ENCODE measurements at regions not wholly inside any gene's neighbourhood (a gene's known extent, or its start where the extent isn't known, plus 50 kb on each side); places are given as distances from the start of the nearest gene placed in this dataset.

DNA sequence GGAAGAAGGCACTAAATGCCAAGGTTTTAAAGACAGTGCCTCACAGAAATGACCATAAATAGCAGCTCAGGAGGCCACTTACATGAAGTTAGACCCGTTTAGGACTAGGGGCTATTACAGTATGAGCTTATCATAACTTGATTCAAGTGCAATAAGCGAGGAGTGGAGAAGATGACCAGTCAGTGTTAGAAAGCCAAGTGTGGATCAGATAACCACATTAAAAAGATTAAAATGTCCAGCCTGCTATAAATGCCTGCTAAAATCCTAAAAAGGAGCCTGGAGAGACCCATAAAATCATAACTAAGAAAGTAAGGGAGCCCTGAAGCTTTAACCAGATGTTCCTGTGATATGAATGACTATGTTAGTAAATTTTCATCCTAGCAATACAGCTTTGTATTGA is 117.5 kb upstream of the ZNF521 start:
- TF ChIP-seq, protein P1, sequence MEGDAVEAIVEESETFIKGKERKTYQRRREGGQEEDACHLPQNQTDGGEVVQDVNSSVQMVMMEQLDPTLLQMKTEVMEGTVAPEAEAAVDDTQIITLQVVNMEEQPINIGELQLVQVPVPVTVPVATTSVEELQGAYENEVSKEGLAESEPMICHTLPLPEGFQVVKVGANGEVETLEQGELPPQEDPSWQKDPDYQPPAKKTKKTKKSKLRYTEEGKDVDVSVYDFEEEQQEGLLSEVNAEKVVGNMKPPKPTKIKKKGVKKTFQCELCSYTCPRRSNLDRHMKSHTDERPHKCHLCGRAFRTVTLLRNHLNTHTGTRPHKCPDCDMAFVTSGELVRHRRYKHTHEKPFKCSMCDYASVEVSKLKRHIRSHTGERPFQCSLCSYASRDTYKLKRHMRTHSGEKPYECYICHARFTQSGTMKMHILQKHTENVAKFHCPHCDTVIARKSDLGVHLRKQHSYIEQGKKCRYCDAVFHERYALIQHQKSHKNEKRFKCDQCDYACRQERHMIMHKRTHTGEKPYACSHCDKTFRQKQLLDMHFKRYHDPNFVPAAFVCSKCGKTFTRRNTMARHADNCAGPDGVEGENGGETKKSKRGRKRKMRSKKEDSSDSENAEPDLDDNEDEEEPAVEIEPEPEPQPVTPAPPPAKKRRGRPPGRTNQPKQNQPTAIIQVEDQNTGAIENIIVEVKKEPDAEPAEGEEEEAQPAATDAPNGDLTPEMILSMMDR (IDR thresholded peaks at IDR 0.05; ENCODE audit: unreplicated experiment) = no peak
- H3K4me1 Mint-ChIP-seq (ENCODE audit: unreplicated experiment) = peaks cover 7% of the 10 kb centered on the region
- DNase-seq (ENCODE audit: low spot score) = no peak
- no peak overlapping the region for H3K4me3 Mint-ChIP-seq (ENCODE audit: unreplicated experiment)
- no peaks in the 10 kb centered on the region for H3K27me3 Mint-ChIP-seq (ENCODE audit: unreplicated experiment)
- no peaks in the 10 kb centered on the region for H3K36me3 Mint-ChIP-seq (ENCODE audit: low read depth, unreplicated experiment)
- H3K9me3 Mint-ChIP-seq (ENCODE audit: unreplicated experiment) = no peaks in the 10 kb centered on the region
- no peak overlapping the region for H3K27ac Mint-ChIP-seq (ENCODE audit: unreplicated experiment)

DNA sequence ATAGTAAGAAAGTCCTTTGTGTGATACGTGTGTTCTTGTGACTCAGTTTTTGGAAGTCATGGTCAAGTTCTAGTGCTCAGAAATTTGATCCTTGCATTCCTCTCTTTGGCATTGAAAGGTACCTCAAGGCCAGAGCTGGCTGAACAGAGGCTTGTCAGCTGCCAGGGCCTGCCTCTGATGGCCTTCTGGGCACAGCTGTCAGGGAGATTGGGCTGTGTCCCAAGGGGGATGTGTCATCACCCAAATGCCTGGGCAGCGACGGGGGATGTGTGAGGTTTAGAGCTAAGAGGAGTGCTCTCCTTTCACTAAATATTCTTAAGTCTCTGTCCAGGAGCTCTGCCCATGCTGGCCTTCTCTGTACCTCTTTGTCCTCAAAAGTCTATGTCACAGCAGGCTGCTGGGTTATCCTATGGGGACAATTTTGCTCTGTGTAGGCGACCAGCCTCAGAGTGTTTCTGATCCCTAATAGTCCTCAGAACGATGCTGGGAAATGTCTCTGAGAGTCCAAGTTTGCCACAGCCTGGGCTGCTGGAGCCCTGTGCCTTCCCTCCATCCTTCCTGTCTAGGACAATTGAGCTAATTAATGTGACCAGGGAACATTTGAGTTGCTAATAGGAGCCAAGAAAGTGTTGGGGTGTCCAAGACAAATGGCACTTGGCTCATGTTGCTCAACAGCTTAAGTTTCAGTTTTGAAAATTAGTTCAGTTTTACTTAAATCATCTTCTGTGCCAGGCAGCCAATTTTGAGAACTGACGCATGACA is 115.4 kb upstream of the ZNF521 start:
- H3K27me3 Mint-ChIP-seq (ENCODE audit: unreplicated experiment) = no peaks in the 10 kb centered on the region
- H3K4me3 Mint-ChIP-seq (ENCODE audit: unreplicated experiment) = no peak overlapping the region
- no peak overlapping the region for H3K27ac Mint-ChIP-seq (ENCODE audit: unreplicated experiment)
- H3K36me3 Mint-ChIP-seq (ENCODE audit: low read depth, unreplicated experiment) = no peaks in the 10 kb centered on the region
- TF ChIP-seq, protein P1 (IDR thresholded peaks at IDR 0.05; ENCODE audit: unreplicated experiment) = no peak
- no peak for DNase-seq (ENCODE audit: low spot score)
- no peaks in the 10 kb centered on the region for H3K9me3 Mint-ChIP-seq (ENCODE audit: unreplicated experiment)
- H3K4me1 Mint-ChIP-seq (ENCODE audit: unreplicated experiment) = peaks cover 7% of the 10 kb centered on the region

GRCh38 chr18:25465152-25465732 is 113.3 kb upstream of the ZNF521 start:
- Mint-ChIP-seq H3K4me1 (ENCODE audit: unreplicated experiment) (peaks cover 7% of the 10 kb centered on the region), H3K9me3 (ENCODE audit: unreplicated experiment) (no peaks in the 10 kb centered on the region), H3K4me3 (ENCODE audit: unreplicated experiment) (no peak overlapping the region), H3K27ac (ENCODE audit: unreplicated experiment) (no peak overlapping the region), H3K36me3 (ENCODE audit: low read depth, unreplicated experiment) (no peaks in the 10 kb centered on the region), H3K27me3 (ENCODE audit: unreplicated experiment) (peaks cover 2% of the 10 kb centered on the region)
- TF ChIP-seq, protein P1 (IDR thresholded peaks at IDR 0.05; ENCODE audit: unreplicated experiment) = no peak
- DNase-seq (ENCODE audit: low spot score) = no peak

DNA sequence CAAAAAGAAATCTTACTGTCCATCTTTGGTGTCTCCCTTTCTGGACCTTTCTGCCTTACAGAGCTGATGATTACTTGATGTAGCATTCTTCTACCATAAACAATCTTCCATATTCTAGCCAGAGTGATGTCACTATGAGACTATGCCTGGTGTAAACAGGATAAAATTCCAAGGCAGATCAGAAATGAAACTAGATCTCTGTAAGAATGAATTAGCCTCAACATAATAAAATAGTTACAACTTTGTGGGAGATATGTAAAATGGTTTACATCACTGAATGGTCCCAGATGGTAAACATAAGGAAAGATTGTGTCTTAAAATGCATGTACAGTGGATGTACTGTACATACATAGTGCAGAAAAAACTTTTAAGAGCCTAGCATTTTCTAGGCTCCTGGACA is 112.3 kb upstream of the ZNF521 start:
- no peak overlapping the region for H3K27ac Mint-ChIP-seq (ENCODE audit: unreplicated experiment)
- H3K4me1 Mint-ChIP-seq (ENCODE audit: unreplicated experiment) = peaks cover 7% of the 10 kb centered on the region
- DNase-seq (ENCODE audit: low spot score) = no peak
- H3K4me3 Mint-ChIP-seq (ENCODE audit: unreplicated experiment) = no peak overlapping the region
- no peaks in the 10 kb centered on the region for H3K36me3 Mint-ChIP-seq (ENCODE audit: low read depth, unreplicated experiment)
- TF ChIP-seq, protein P1 (IDR thresholded peaks at IDR 0.05; ENCODE audit: unreplicated experiment) = no peak
- H3K27me3 Mint-ChIP-seq (ENCODE audit: unreplicated experiment) = peaks cover 2% of the 10 kb centered on the region
- H3K9me3 Mint-ChIP-seq (ENCODE audit: unreplicated experiment) = no peaks in the 10 kb centered on the region

DNA sequence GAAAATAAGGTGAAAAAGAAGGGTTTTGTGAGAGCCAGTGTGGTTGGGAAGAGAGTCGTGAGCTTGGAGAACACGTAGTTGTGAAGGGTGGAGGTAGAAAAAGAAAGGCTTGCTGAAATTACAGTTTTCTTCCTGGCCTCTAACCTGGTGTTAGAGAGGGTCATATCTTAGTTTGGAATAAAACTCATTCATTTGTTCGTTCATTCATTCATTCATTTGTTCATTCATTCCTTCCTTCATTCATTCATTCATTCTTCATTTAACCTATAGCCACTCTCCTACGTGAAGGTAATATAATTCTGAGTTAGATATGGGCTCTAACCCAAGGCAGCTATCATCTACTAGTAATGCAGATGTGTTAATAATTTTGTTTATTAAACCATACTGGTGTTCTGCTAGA is 111.8 kb upstream of the ZNF521 start:
- TF ChIP-seq, protein P1 (IDR thresholded peaks at IDR 0.05; ENCODE audit: unreplicated experiment) = no peak
- Mint-ChIP-seq H3K36me3 (ENCODE audit: low read depth, unreplicated experiment) (no peaks in the 10 kb centered on the region), H3K4me3 (ENCODE audit: unreplicated experiment) (no peak overlapping the region), H3K9me3 (ENCODE audit: unreplicated experiment) (no peaks in the 10 kb centered on the region), H3K4me1 (ENCODE audit: unreplicated experiment) (peaks cover 7% of the 10 kb centered on the region), H3K27ac (ENCODE audit: unreplicated experiment) (no peak overlapping the region), H3K27me3 (ENCODE audit: unreplicated experiment) (peaks cover 6% of the 10 kb centered on the region)
- DNase-seq (ENCODE audit: low spot score) = no peak
